WTC11 (cell line): ENCODE measurements at regions not wholly inside any gene's neighbourhood (a gene's known extent, or its start where the extent isn't known, plus 50 kb on each side); places are given as distances from the start of the nearest gene placed in this dataset.

Experiments
- ATAC-seq: fragments of 200-7000 bp; cut with Tn5 transposase; 2 replicates; pipeline ENCODE4 v1.10.0; 2021; ENCODE audit warnings: mild to moderate bottlenecking, moderate library complexity
- CTCF ChIA-PET: fragments of 300-600 bp; sonication (Branson Sonifier 250); formaldehyde crosslinking; loops from one replicate; lab custom pipeline; 2021; ENCODE audit warnings: antibody characterized with exemption; lab: Charles Lee
- POLR2A ChIA-PET: fragments of 350-600 bp; sonication (Branson Sonifier 250); formaldehyde crosslinking; loops from one replicate; lab custom pipeline; 2021; ENCODE audit warnings: antibody characterized with exemption; lab: Charles Lee
- DNase-seq: peaks from one replicate; pipeline ENCODE4 v3.0.0; 2021; ENCODE audit warnings: low spot score
- H3K27ac Mint-ChIP-seq: 2 replicates; pipeline ENCODE4 v1.8.0; 2021; ENCODE audit warnings: mixed read lengths
- H3K27me3 Mint-ChIP-seq: 2 replicates; pipeline ENCODE4 v1.8.0; 2021; ENCODE audit warnings: low read depth, mild to moderate bottlenecking, moderate library complexity, mixed read lengths
- H3K36me3 Mint-ChIP-seq: 2 replicates; pipeline ENCODE4 v1.8.0; 2021; ENCODE audit warnings: mixed read lengths
- H3K4me1 Mint-ChIP-seq: 2 replicates; pipeline ENCODE4 v1.8.0; 2022; ENCODE audit warnings: mixed read lengths
- H3K4me3 Mint-ChIP-seq: 2 replicates; pipeline ENCODE4 v1.8.0; 2021; ENCODE audit warnings: mild to moderate bottlenecking, moderate library complexity, mixed read lengths
- H3K9me3 Mint-ChIP-seq: 2 replicates; pipeline ENCODE4 v1.8.0; 2021; ENCODE audit warnings: mixed read lengths
- AFF4 ChIP-seq: sonication (generic); formaldehyde crosslinking; IDR thresholded peaks from 2 replicates; pipeline ENCODE4 v1.8.1; 2023; ENCODE audit warnings: mild to moderate bottlenecking, missing genetic modification reagents, borderline replicate concordance
- ATF6 ChIP-seq: sonication (generic); formaldehyde crosslinking; IDR thresholded peaks from 2 replicates; pipeline ENCODE4 v1.8.1; 2023; ENCODE audit warnings: mild to moderate bottlenecking, missing genetic modification reagents
- CDX4 ChIP-seq: fragments of 250-450 bp; sonication (Bioruptor Pico); IDR thresholded peaks from 2 replicates; pipeline ENCODE4 v1.9.0; 2021; ENCODE audit warnings: moderate library complexity, mild to moderate bottlenecking, inconsistent platforms, borderline replicate concordance
- CREB1 ChIP-seq: sonication (generic); formaldehyde crosslinking; IDR thresholded peaks from 2 replicates; pipeline ENCODE4 v1.8.0; 2023; ENCODE audit warnings: mild to moderate bottlenecking, missing genetic modification reagents
- E2F1 ChIP-seq: sonication (generic); formaldehyde crosslinking; IDR thresholded peaks from 2 replicates; pipeline ENCODE4 v1.8.0; 2022; ENCODE audit warnings: mild to moderate bottlenecking, missing genetic modification reagents
- ELF4 ChIP-seq: sonication (generic); formaldehyde crosslinking; IDR thresholded peaks from 2 replicates; pipeline ENCODE4 v1.8.1; 2022; ENCODE audit warnings: low read depth, mild to moderate bottlenecking, moderate library complexity, missing genetic modification reagents
- SMAD3 ChIP-seq: sonication (generic); formaldehyde crosslinking; IDR thresholded peaks from 2 replicates; pipeline ENCODE4 v1.8.0; 2022; ENCODE audit warnings: missing genetic modification reagents, mild to moderate bottlenecking, borderline replicate concordance
- STAT6 ChIP-seq: sonication (generic); formaldehyde crosslinking; conservative IDR thresholded peaks from 2 replicates; pipeline ENCODE4 v1.8.1; 2023; ENCODE audit warnings: mild to moderate bottlenecking, low read depth, missing genetic modification reagents, moderate library complexity
- TP53 ChIP-seq: sonication (generic); formaldehyde crosslinking; IDR thresholded peaks from 2 replicates; pipeline ENCODE4 v1.8.1; 2023; ENCODE audit warnings: mild to moderate bottlenecking, missing genetic modification reagents
- ZMAT4 ChIP-seq: fragments of 250-450 bp; sonication (Bioruptor Pico); IDR thresholded peaks from 2 replicates; pipeline ENCODE4 v1.9.0; 2021; ENCODE audit warnings: mild to moderate bottlenecking
- ZNF219 ChIP-seq: sonication (generic); formaldehyde crosslinking; IDR thresholded peaks from 2 replicates; pipeline ENCODE4 v1.8.0; 2023; ENCODE audit warnings: missing genetic modification reagents, mild to moderate bottlenecking, borderline replicate concordance
- ZNF396 ChIP-seq: fragments of 250-450 bp; sonication (Bioruptor Pico); IDR thresholded peaks from 2 replicates; pipeline ENCODE4 v1.8.0; 2021; ENCODE audit warnings: mild to moderate bottlenecking, moderate library complexity, borderline replicate concordance
- ZNF425 ChIP-seq: fragments of 250-450 bp; sonication (Bioruptor Pico); conservative IDR thresholded peaks from 2 replicates; pipeline ENCODE4 v1.9.0; 2021; ENCODE audit warnings: mild to moderate bottlenecking

GRCh38 chr7:109059089-109059488 is 489.4 kb downstream of the DNAJB9 start (continued):
- TF ChIP-seq ATF6 (CRISPR knock-in tag) (no peak), CDX4 (CRISPR knock-in tag) (no peak), ZMAT4 (CRISPR knock-in tag) (no peak)
- TF ChIP-seq, all 79 proteins: peak for 0

GRCh38 chr7:109062798-109063197 is 493.1 kb downstream of the DNAJB9 start:
- peaks cover 5% of the 10 kb centered on the region for H3K4me1 Mint-ChIP-seq
- H3K9me3 Mint-ChIP-seq: no peaks in the 10 kb centered on the region
- H3K27ac Mint-ChIP-seq: no peak overlapping the region
- POLR2A ChIA-PET: no interaction called here
- TF ChIP-seq CREB1 (CRISPR knock-in tag) (no peak), E2F1 (no peak), ZNF425 (CRISPR knock-in tag) (no peak), AFF4 (CRISPR knock-in tag) (no peak), ELF4 (CRISPR knock-in tag) (no peak), ZNF219 (no peak), STAT6 (CRISPR knock-in tag) (no peak), SMAD3 (CRISPR knock-in tag) (no peak), ZNF396 (CRISPR knock-in tag) (no peak), TP53 (no peak)
- DNase-seq (no peak), ATAC-seq (no peak; the same call in 1 of the 2 replicates)
- CTCF ChIA-PET: no interaction called here
- no peaks in the 10 kb centered on the region for H3K27me3 Mint-ChIP-seq
- H3K36me3 Mint-ChIP-seq: no peaks in the 10 kb centered on the region
- no peak overlapping the region for H3K4me3 Mint-ChIP-seq
